DLD1 (cell line): ENCODE measurements at regions not wholly inside any gene's neighbourhood (a gene's known extent, or its start where the extent isn't known, plus 50 kb on each side); places are given as distances from the start of the nearest gene placed in this dataset.

Experiments
- in situ Hi-C: cut with HindIII; loops from 2 replicates; pipeline ENCODE4 v1.10.0; 2017; ENCODE audit warnings: low sequenced_read_pairs

GRCh38 chr16:87249425-87249824, 67.8 kb downstream of the C16orf95 start:
- in situ Hi-C loops, result no loop called here

GRCh38 chr16:87250431-87250960, 66.7 kb downstream of the C16orf95 start:
- in situ Hi-C loops, result no loop called here

GRCh38 chr16:87252269-87252970, 64.8 kb downstream of the C16orf95 start:
- in situ Hi-C loops, result no loop called here
